Frontal cortex (tissue), 3 donors: ENCODE measurements at regions not wholly inside any gene's neighbourhood (a gene's known extent, or its start where the extent isn't known, plus 50 kb on each side); places are given as distances from the start of the nearest gene placed in this dataset.
A peak's percentile ranks its signal among the peaks of the same experiment; 100 is the strongest.

Experiments
- DNase-seq, 2 donors: peaks; one replicate each; pipeline ENCODE4 v3.0.0; 2012; ENCODE audit warnings: low spot score in 2 of 2
- FAIRE-seq: peaks from 2 replicates; lab custom pipeline; 2012; peaks lifted over from hg19 to GRCh38; lab: Jason Lieb, UNC
- donor health status: control.
- donor health status: control.
- donor health status: control.

DNA sequence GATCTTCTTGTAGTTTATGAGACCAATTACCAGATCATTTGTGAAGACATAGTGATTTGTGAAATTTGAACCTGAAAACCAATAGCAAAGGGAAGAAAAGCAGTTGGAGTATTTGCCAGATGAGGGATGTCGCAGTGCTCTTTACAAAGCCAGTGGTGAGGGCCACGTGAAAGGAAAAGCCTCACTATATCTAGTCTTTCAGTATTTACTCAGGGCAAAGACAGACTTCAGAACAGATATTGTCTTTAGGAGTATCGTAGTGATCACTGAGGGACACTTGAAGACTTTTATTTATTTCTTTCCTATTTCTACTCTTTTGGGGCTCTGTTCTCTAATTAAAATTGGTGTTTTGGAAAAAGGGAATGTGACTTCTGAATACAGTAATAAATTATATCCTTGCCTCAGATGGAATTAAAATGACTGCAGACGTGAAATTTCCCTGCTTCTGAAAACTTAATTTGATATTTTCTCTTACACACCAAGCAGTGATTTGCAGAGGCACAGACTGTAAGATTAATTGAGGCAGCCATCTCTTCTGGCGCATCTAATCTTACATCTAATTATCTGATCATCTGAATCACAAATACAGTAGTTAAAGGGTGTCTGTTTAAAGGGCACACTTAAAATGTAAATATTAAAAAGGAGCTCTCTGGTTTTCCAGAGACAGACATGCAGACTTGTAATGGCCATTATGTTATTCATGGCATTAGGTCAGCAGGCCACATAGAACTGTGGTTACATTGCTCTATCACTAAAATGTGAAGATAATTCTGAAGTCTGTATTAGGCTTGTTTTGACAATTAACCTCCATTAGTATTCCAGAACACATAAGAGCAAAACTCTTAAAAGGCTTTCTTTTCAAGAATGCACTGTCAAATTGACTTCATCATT lies 193.0 kb upstream of the GOLIM4 start:
- no peak for FAIRE-seq

DNA sequence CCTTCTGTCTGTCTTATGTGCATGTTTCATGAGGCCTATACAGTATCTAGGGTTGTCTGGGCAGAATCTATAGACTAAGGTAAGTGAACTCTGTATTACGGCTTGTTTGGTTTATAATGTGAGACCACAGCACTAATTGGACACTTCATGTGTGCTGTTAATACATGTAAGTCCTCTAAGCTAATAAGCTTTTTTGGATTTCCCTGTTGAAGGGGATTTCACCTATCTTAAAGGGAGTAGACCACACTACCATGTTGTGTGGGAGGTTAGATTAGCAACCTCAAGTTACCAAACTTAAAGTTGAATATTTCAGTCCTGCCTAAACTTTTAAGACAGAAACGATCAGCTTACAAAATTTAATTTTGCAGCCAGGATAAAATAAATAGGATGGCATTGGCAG lies 189.8 kb upstream of the GOLIM4 start:
- DNase-seq, result no peak
- FAIRE-seq, result no peak

More for the DNA sequence above, 193.0 kb upstream of the GOLIM4 start:
- DNase-seq, result no peak

DNA sequence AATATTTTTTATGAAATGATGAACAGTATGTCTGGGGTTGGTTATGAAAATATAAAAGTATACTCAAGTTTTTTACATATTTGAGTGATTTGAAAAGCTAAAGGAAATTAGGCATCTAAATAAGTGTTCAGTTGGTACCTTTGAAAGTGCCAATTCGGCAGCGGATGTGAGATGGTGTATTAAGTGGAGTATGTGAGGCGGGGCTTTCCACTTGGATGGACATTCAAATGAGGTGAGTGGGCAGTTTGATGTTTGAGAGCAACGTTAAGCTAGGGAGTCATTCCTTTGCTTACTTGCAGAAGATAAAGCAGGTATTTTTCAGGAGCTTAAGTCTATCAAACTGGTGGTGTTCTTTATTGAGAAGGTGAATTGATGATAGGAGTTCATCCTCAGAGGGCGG lies 189.0 kb upstream of the GOLIM4 start:
- DNase-seq (no peak), FAIRE-seq (no peak)

DNA sequence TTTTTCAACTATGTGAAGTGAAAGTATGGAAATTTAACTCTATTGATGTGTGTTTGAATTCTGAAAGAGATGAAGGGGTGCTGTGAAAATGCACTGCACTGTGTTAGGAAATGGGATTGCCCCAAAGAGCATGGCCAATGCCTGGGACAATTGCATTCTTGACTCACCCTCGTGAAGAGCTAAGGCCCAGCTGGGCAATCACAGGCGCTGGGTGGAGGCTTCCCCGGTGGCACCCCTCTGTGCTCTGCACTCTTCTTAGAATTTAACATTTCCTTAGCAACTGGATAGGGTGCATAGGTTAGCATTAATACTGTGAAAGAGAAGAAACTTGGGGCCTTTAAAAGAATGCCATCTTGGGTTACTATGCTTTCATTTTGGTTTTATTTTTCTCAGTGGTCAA lies 179.9 kb upstream of the GOLIM4 start:
- no peak for DNase-seq
- FAIRE-seq, result no peak

DNA sequence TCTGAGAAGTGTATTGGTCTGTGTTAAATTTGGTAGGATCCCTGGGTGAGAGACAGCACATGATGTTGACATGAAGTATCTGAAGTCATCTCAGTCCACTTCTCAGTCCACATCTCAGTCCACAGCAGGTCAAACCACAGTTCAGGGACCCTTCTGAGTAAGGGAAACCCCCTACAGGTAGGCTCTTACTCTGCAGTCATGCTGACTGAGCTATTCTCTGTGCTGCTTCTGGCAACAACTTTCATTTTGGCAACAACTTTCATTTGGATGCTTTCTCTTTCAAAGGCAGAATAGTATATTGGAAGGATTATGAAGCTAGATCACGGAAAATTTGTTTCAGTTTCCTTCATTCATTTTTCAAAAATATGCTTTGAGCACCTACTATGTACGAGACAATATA lies 178.2 kb upstream of the GOLIM4 start:
- FAIRE-seq (no peak), DNase-seq (no peak)

DNA sequence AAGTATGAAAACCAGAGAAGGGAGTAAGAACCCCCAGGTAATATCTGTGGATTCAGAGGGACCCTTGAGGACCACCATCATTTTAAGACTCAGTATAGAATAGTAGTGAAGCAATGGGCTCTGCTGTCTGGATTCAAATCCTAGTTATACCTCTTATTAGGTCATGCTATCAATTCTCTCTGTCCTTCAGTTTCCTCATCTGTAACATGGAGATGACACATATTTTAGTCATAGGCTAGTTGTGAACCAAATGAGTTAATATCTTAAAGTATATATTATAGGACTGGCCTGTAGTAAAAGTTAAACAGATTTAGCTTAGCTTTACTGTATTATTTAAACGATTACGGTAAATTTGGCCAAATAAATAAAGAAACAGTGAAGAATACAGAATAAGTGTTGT lies 177.3 kb upstream of the GOLIM4 start:
- no peak for DNase-seq
- no peak for FAIRE-seq

DNA sequence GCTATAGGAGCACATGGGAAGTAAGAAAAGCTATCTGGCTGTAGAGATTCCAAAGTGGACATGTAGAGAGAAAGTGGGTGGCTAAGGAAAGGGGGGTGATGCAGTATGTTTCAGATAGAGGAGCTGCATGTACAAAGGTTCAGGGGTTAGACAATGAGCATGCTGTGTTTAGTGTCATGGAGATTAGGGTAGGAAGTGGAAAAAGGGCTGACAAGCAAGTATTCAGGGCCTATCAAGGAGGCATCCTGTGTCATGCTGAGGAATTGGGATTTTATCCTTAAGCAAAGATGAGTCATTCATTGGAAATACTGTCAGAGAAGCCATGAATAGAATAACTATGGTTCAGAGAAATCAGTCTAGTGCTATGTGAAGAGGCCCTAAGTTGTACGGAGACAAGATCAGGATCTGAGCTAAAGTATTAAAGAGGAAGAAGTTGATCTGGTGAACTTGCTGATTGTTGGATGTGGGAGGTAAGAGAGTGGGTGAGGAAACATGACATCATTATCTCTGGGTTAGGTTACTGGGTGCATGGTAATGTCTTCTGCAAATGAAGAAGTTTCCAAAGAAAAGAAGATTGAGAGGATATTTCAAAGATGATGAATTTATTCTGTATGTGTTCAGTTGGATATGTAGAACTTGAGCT lies 176.7 kb upstream of the GOLIM4 start:
- DNase-seq, result no peak

DNA sequence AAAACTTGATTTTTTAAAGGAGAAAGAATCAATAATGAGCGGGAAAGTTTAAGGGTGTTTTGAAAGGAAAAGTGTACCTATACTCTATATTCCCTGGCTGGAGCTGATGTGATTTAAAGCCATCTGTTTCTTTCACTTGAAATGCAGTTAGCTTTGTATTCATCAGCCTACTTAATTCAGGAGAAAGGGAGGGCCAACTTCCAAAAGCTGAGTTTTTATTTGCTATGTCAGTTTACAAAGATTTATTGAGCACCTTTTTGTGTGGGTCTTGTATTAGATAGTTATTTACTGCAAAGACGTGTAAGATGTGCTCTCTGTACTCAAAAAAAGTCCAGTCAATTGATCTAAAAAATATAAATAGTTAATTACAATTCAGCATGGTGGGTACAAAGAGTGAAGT lies 176.2 kb upstream of the GOLIM4 start:
- FAIRE-seq, result no peak
- DNase-seq, result no peak

More for the DNA sequence above, 176.7 kb upstream of the GOLIM4 start:
- no peak for FAIRE-seq

DNA sequence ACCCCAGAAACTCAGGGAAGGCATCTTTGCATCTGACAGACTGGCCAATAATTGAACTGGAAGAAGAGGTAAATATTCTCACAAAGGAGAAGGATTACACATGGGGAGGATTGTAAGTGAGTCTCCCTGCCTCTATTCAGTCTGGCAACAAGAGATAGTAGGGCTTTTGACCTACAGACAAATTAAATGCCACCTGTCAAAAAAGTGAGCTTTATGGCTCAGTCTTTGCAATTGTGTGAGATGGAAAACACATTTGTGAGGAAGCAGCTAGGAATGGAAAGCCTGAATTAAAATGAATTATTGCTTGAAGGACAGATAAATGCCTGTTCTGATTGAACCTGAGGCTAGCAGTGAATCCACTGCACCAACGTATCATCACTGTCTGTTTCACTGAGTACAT lies 173.3 kb upstream of the GOLIM4 start:
- FAIRE-seq, result no peak

DNA sequence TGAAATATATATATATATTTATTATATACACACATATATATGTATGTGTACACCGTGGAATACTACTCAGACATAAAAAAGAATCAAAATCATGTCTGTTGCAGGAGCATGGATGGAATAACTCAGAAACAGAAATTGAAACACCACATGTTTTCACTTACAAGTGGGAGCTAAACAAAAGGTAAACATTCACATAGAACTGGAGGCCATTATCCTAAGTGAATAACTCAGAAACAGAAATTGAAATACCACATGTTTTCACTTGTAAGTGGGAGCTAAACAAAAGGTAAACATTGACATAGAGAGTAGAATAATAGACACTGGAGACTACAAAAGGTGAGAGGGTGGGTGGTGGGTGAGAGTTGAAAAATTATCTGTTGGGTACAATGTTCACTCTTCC lies 171.5 kb upstream of the GOLIM4 start:
- no peak for FAIRE-seq
- no peak for DNase-seq

More for the DNA sequence above, 173.3 kb upstream of the GOLIM4 start:
- DNase-seq, result no peak

DNA sequence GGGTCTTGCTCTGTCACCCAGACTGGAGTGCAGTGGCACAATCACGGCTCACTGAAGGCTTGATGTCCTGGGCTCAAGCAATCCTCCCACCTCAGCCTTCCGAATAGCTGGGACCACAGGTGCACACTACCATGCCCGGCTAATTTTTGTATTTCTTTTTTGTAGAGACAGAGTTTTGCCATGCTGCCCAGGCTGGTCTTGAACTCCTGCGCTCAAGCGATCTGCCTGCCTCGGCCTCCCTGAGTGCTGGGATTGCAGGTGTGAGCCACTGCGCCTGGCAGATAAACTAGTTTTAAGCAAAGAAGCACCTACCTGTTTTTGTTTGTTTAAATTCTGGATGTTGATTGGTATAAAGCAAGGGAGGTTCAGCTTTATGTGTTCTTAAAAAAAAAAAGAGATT lies 170.6 kb upstream of the GOLIM4 start:
- no peak for FAIRE-seq
- DNase-seq, result no peak

DNA sequence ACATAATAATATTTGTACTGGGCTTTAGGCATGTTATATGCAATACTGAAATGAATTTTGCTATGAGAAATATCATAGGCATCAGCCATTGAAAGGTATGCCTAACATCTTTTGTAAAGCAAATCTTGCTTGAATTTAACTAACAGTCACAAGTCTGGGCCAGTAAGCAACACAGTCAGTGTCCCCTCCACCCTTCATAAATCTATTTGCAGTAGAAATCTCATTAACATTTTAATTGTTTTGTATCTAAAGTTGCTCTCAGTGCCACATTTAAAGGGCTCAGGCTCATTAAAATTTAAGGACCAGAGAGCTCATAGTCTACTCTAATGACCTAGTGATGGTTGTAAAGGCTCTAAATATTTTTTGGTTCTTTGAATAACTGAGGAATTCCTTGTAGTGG lies 167.2 kb upstream of the GOLIM4 start:
- FAIRE-seq (no peak), DNase-seq (no peak)

DNA sequence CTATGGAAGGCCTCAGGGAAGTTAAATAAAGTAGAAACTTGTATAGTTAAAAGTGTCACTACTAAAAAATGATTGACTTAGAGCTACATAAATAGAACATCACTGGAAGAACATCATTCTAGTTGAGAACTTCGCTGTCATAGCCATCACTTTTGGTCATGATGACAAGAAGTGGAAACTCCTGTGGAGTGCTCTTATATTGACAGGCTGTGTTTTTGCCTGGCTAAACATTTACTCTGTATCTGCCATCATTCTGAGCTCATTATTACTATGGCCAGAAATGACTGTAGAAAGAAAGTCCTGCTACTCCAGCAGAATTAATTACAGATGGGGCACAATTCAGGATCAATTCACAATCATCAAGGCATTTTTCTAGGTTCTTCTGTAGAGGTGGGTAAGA lies 165.1 kb upstream of the GOLIM4 start:
- FAIRE-seq, result no peak

DNA sequence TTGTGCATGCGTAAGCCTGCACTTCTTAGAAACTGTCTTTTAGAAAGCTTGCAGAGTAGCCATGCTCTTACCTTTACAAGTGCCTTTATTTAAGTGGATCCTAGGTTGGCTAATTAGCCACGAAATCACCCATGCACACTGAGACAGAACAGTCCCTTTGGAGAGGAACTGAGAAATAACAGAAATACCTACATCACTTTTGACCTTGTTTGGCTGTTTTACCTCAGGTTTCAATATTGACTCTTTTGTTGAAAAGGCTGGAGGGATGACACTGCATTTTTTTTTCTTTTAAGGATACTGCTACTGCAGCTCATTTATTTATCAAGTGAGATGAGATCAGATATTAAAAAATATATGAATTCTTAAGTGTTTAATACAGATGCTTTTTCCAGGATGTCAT lies 155.6 kb upstream of the GOLIM4 start:
- DNase-seq, result no peak

More for the DNA sequence above, 165.1 kb upstream of the GOLIM4 start:
- DNase-seq, result no peak

DNA sequence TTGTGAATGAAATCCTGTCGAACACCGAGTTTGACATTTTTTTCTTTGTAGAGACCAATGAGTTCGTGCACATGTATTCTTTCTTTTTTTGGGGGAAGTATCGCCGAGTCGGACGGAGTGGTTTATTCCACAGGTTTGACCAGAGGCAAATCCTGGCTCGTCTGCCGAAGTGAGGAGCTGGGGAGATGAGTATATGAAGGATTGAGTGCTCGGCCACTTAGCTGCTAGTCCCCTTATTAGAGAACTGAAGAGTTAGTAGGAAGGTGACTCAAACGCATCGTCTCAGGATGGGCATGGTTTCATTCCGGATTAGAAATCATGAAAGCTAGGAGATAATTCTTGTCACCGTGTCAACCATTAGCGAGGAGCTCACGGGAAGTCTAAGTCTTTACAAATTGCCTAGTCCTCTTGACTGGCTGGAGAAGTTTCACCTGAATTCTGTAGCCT lies 154.7 kb upstream of the GOLIM4 start:
- DNase-seq, result no peak
- no peak for FAIRE-seq

More for the DNA sequence above, 155.6 kb upstream of the GOLIM4 start:
- FAIRE-seq, result no peak

DNA sequence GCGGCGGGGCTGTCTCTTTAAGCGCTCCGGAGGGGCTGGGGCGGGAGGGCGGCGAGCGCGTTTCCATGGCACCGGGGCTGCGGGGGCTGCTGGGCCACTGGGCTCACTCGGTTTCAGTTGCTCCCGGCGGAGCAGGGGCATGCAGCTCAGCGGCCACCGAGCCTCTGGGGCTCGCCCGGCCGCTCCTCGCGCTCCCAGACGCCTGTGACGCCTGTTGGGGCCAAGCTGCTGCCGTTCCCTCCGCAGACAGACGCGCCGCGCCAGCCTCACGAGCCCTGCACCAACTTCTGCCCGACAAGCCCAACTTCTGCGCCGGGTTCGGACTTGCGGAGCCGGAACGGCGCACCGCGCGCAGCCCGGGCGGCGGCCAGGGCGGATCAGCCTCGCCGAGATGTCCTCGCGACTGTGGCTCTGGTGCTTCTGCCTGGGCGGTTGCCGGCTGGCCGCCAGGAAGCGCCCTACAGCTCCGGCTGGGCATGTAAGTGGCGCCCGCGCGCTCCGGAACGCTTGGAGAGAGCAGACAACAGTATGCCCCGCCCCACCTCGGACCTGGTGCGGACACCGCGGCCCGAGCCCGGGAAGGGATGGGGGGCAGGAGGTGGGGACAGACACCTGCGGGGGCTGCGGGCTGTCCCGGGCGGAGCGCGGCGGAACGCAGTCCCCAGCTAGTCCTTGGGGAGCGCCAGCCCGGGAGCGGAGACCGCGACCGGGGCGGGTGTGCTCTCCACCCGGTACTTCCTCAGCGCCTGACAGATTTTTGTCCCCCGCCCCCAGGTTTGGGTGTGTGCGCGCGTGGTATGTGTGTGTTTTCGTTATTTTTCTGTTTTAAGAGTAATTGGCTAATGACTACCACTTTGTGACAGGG lies 154.1 kb upstream of the GOLIM4 start:
- DNase-seq (peak; percentile 52 to 59), FAIRE-seq (no peak)

DNA sequence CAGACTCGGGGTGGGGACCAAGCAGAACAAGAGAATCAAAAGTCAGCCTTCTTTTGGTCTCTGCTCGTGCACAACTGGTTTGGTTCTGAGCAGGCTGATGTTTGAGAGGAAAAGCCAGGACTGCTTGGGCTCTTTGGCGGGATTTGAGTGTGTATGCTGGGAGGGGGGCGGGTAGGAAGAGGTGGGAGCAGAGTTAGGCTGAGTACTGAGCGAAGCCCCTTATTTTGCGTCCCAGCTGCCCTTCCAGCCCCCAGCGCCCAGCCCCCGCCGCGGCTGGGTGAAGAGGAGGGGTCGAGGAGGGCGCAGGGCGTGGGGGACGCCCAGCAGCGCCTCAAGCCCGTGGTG lies 153.5 kb upstream of the GOLIM4 start:
- FAIRE-seq (no peak), DNase-seq (no peak)

DNA sequence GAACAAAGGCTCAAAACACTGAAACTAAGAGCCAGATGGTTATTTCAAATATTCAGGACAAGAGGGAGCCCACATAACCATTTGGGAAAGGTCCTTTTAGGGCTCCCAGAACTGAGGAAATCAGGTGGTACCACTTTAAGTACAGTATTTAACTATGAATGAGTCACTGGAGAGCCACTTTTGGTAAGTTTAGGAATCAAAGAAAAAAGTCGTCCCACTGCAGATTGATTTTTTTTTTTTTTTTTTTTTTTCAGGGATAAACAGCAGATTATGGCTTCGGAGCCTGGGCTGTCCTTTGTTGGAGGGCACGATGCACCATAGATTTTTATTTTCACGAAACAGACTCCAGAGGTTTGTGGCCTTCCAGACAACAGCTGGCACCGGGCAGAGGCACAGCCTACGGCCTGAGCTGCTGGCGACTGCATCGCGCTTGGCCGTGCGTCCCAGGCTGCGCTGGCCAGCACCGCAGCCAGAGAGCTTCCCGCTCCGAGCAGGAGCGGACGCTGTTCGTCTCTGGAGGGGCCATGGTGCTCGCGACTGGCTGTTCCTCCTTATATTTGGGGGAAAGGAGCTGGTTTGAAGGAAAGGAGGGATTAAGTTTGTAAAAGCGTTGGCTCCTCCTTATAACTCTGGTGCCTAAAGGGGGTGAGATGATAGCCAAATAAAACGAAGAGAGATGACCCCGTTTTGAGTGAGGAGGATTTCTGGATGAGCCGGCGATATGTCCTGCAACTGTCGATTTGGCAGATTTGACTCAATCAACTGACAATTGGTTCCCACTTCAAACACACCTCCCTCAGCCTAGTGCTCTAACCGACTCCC lies 152.9 kb upstream of the GOLIM4 start:
- FAIRE-seq, result no peak

DNA sequence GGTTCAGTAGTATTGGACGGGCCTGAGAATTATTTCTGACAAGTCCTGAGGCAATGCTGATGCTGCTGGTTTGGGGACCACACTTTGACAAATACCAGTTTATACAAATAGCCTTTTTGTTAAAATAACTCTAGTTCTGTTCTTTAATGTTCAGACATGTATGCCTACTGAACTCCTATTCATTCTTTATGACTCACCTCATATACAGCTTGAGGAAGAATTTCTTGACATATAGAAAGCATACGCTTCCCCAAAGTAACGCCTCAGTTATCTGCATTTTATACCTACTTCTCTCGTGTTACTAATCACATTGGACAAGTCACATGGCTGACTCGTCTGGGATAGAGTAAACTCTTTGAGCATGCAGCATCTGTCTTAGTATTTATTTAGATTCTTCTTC lies 145.4 kb upstream of the GOLIM4 start:
- FAIRE-seq, result no peak
- DNase-seq, result no peak

More for the DNA sequence above, 152.9 kb upstream of the GOLIM4 start:
- DNase-seq, result peak; percentile 17 to 20

DNA sequence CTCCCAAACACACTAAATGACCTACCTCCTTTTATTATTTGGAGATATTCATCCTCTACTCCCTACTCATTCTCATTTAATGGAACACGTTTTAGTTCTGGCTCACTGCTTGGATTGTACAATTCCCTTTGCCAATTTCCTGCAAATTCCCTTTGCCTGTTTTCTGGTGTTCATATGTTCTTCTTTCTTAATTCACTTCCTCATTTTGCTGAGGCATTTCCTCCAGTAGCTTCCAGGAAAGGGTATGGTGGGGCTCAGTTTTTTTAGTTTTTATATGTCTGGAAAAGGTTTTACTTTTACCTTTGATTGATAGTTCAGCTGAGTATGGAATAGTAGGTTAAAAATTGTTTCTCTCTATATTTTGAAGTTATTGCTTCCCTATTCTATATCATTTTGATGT lies 143.6 kb upstream of the GOLIM4 start:
- DNase-seq, result no peak
- no peak for FAIRE-seq
